ENCODE measurements at regions not wholly inside any gene's neighbourhood (a gene's known extent, or its start where the extent isn't known, plus 50 kb on each side); places are given as distances from the start of the nearest gene placed in this dataset.
"Not testable (repeated sequence)": the region's sequence is repeated elsewhere in the genome, so short reads cannot be mapped to it uniquely, and the experiment has no call there.

DNA sequence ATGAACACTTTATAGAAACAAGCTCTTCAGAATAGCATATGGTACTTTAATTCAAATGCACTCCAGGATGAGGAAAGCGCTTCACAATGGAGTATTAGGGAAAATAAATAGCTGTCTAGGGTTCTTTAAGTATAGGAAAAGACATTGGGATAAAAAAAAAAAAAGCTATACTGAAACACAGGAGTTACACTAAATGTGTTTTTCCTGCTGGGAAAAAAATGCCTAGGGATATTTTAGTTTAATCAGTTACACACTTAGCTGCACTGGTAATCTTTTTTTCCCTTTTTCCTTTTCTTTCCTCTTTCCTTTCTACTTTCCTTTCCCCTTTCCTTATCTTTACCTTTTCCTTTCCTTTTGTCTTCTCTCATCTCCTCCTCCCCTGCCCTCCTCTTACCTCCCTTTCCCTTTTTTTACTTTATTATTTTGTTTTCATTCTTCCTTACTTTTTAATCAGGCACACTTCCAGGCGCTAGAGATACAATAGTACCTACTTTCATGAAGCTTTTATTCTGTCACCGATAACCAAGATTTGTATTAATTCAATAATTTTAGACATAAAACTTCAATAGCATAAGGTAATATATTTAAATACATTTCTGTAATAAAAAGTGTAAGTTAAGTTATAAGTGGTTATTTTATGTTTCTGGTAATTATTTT lies 758.7 kb downstream of the CDH18 start:
- DNase-seq (ENCODE audit: low read depth): no peak
- H3K4me3 ChIP-seq (ENCODE audit: control insufficient read depth, low read depth, low read length): no peak overlapping the region
- TF ChIP-seq, protein P1, sequence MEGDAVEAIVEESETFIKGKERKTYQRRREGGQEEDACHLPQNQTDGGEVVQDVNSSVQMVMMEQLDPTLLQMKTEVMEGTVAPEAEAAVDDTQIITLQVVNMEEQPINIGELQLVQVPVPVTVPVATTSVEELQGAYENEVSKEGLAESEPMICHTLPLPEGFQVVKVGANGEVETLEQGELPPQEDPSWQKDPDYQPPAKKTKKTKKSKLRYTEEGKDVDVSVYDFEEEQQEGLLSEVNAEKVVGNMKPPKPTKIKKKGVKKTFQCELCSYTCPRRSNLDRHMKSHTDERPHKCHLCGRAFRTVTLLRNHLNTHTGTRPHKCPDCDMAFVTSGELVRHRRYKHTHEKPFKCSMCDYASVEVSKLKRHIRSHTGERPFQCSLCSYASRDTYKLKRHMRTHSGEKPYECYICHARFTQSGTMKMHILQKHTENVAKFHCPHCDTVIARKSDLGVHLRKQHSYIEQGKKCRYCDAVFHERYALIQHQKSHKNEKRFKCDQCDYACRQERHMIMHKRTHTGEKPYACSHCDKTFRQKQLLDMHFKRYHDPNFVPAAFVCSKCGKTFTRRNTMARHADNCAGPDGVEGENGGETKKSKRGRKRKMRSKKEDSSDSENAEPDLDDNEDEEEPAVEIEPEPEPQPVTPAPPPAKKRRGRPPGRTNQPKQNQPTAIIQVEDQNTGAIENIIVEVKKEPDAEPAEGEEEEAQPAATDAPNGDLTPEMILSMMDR (conservative IDR thresholded peaks at IDR 0.05; ENCODE audit: control insufficient read depth, insufficient read depth, low read depth, low read length): no peak

DNA sequence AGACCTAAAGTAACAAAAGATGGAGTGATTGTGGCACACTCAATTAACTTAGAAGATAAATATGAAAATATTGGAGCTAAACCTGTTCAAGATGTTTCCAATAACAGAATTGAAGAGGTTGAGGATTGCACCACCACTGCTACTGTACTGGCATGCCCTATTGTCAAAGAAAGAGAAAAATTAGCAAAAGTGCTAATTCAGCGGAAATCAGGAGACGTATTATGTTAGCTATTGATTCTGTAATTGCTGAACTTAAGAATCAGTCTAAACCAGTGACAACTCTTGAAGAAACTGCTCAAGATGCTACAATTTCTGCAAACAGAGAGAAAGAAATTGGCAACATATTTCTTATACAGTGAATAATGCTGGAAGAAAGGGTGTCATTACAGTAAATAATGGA lies 754.4 kb downstream of the CDH18 start:
- TF ChIP-seq, protein P1 (conservative IDR thresholded peaks at IDR 0.05; ENCODE audit: control insufficient read depth, insufficient read depth, low read depth, low read length): no peak
- no peak for DNase-seq (ENCODE audit: low read depth)
- H3K4me3 ChIP-seq (ENCODE audit: control insufficient read depth, low read depth, low read length): no peak overlapping the region

DNA sequence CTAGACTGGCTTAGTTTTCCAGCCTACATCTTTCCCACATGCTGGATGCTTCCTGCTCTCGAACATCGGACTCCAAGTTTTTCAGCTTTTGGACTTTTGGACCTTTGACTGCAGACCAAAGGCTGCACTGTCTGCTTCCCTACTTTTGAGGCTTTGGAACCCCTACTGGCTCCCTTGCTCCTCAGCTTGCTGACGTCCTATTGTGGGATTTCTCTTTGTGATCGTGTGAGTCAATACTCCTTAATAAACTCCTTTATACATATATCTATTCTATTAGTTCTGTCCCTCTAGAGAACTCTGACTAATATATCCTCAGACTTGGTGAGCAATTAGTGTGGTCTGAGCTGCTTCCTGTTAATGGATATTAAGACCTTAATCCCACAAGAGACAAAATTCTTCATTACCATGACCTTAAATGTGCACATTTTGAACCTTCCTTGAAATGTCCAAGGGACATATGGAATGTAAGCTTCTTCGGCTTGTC lies 752.9 kb downstream of the CDH18 start:
- H3K4me3 ChIP-seq (ENCODE audit: control insufficient read depth, low read depth, low read length): no peak overlapping the region
- TF ChIP-seq, protein P1 (conservative IDR thresholded peaks at IDR 0.05; ENCODE audit: control insufficient read depth, insufficient read depth, low read depth, low read length): no peak
- no peak for DNase-seq (ENCODE audit: low read depth)

DNA sequence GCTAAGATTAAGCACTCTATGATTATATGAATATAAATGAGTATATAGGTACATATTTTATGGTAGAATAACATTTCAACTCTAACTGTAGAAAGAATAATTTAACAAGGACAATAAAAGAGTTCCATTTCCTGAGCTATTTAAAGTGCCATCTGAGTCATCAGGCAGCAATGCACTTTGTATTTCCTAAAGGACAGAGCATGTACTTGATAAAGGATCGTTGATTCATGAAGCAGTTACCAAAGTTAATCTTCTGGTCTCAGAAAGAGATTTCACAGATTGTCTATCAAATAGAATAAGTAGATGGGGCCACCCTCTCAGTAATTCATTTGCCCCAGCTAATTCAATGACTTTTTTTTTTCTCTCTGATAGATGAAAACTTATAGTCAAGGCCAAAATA lies 747.8 kb downstream of the CDH18 start:
- TF ChIP-seq, protein P1 (conservative IDR thresholded peaks at IDR 0.05; ENCODE audit: control insufficient read depth, insufficient read depth, low read depth, low read length): no peak
- DNase-seq (ENCODE audit: low read depth): peak; percentile 1
- no peak overlapping the region for H3K4me3 ChIP-seq (ENCODE audit: control insufficient read depth, low read depth, low read length)

DNA sequence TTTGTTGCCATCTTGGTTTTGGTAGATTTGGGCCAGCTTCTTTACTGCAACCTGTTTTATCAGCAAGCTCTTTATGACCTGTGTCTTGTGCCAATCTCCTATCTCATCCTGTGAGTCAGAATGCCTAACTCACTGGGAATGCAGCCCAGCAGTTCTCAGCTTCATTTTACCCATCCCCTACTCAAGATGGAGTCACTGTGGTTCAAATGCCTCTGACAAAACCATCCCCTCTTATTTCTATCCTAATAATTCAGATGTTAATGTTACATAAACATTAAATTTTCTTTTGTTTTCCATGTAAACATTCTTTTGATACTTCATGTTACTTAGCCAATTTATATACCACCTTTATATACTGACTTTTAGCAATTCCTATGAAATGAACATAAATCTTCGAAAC lies 746.3 kb downstream of the CDH18 start:
- no peak overlapping the region for H3K4me3 ChIP-seq (ENCODE audit: control insufficient read depth, low read depth, low read length)
- TF ChIP-seq, protein P1 (conservative IDR thresholded peaks at IDR 0.05; ENCODE audit: control insufficient read depth, insufficient read depth, low read depth, low read length): no peak
- DNase-seq (ENCODE audit: low read depth): no peak

DNA sequence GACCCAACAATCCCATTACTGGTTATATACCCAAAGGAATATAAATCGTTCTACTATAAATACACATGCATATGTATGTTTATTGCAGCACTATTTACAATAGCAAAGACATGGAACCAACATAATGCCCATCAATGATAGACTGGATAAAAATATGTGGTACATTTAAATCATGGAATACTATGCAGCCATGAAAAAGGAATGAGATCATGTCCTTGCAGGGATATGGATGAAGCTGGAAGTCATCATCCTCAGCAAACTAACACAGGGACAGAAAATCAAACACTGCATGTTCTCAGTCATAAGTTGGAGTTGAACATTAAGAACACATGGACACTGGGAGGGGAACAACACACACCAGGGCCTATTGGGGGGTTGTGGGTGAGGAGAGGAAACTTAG lies 741.8 kb downstream of the CDH18 start:
- H3K4me3 ChIP-seq (ENCODE audit: control insufficient read depth, low read depth, low read length); DNase-seq (ENCODE audit: low read depth): not testable (repeated sequence)

DNA sequence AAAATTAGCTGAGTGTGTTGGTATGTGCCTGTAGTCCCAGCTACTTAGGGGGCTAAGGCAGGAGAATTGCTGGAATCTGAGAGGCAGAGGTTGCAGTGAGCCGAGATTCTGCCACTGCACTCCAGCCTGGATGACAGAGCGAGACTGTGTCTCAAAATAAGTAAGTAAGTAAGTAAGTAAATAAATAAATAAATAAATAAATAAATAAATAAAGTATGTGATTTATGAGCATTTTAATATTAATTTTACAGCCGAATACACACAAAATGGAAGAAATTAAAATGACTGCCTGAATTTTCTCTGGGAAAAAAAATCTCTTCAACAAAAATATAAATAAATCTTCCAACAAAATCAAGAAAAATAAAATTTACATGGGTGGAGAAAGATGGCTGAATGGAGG lies 740.7 kb downstream of the CDH18 start:
- no peak for DNase-seq (ENCODE audit: low read depth)
- no peak overlapping the region for H3K4me3 ChIP-seq (ENCODE audit: control insufficient read depth, low read depth, low read length)
- TF ChIP-seq, protein P1 (conservative IDR thresholded peaks at IDR 0.05; ENCODE audit: control insufficient read depth, insufficient read depth, low read depth, low read length): no peak
